Hematopoietic multipotent progenitor cell treated with erythropoietin and hydrocortisone succinate and interleukin-3 and kit ligand, for 15 days (in vitro differentiated cells): ENCODE measurements at regions not wholly inside any gene's neighbourhood (a gene's known extent, or its start where the extent isn't known, plus 50 kb on each side); places are given as distances from the start of the nearest gene placed in this dataset.
"Not testable (repeated sequence)": the region's sequence is repeated elsewhere in the genome, so short reads cannot be mapped to it uniquely, and the experiment has no call there.

Source experiments
- DNase-seq: peaks from one replicate; pipeline ENCODE4 v3.0.0-alpha.2; 2015; ENCODE audit warnings: low spot score

GRCh38 chr21:20265707-20266440 is 732.3 kb upstream of the NCAM2 start:
- DNase-seq = no peak

- DNase-seq = no peak
Observed at GRCh38 chr21:20266441-20266710, 731.8 kb upstream of the NCAM2 start.

DNA sequence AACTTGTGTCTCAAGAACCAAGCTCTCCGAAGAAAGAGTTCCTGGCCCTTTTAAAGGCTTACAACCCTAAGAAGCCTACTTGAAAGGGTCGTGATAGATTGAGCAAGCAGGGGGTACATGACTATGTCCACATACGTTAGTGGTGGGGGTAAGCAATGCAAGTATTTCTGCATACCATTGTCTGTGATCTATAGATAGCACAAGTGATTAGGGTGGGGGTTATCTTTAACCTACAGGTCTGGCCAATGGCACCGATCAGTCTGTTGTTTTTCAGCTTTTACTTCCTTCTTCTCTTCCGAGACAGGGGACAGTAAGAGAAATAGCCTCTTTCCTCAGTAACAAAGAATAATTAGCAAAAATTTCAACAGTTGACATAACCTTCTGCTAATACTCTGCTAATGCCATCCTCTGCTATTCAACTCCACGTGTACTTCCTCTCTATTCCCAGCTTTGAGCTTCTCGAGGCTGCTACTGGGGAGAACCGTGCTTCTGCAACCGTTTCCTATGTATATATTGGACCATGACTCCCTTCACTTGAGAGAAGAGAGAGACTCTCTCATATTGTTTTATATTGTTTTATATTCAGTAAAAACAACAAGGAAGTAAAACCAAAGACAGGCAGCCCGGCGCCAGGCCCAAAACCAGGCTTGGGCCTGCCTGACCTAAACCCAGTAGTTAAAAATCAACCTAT is 727.7 kb upstream of the NCAM2 start:
- DNase-seq = no peak

- DNase-seq = no peak
Observed at GRCh38 chr21:20272791-20273362, 725.3 kb upstream of the NCAM2 start.

DNA sequence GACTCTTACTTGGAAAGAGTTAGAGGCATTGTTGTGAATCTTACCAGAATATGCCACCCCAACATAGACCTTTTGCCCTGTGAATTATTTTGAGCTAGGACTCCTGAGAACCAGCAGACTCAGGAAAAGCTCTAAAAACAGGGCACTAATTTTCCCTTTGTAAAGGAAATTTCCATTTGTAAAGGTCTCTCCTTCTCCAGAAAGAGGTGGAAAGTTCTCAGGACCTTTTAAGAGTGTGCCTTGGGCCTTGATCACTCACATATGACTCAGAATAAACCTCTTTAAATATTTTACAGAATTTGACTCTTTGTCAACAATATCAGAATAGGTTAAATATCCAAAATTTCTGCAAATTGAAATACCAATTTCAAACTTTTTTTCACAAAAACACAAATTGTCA is 721.8 kb upstream of the NCAM2 start:
- no peak for DNase-seq

DNA sequence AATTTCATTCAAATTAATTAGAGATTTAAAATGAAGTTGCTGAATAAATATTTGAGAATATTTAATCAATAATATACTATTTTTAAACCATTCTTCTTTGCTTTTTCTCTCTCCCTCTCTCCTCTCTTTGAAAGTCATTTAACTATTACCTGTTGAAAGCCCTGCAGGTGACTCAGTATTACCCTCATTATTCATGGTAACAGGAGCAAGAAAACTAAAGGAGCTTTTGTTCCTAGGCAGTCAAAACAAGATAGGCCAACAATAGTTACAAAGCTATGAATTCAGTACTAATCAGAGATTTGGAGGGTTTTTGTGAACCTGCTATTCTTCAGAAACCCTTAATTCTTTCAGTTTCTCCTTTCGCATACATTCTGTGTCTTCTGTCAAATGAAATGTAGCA is 721.3 kb upstream of the NCAM2 start:
- DNase-seq = no peak

- DNase-seq = no peak
Observed at GRCh38 chr21:20283836-20284235, 714.4 kb upstream of the NCAM2 start.

DNA sequence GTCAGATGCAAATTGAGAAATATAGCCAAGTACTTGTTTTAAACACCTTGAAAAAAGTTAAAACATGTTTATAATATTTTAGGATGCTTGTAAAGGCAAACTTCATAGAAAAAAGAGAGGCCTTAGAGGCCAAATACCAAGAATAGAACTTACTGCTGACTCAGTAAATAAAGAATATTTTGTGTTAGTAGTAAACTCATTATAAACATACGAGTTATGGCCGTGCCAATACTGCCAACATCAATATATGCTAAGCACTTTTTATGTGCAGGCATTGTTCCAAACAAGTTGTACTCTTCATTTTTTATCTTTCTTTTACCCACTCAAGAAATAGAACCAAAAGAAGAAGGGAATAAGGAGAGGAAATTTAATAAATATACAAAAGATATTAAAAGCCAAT is 705.9 kb upstream of the NCAM2 start:
- no peak for DNase-seq

DNA sequence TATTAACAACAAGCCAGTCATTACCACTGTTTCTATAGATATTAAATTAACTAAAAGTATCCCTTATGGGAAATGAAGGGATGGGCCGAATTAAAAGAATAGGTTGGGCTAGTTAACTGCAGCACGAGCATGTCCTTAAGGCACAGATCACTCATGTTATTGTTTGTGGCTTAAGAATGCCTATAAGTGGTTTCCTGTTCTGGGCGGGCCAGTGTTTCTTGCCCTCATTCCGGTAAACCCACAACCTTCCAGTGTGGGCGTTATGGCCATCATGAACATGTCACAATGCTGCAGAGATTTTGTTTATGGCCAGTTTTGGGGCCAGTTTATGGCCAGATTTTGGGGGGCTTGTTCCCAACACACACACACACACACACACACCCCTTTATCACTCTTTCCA is 705.4 kb upstream of the NCAM2 start:
- DNase-seq = not testable (repeated sequence)

- DNase-seq = no peak
Observed at GRCh38 chr21:20301395-20301794, 696.8 kb upstream of the NCAM2 start.

- DNase-seq = no peak
Observed at GRCh38 chr21:20302084-20302483, 696.1 kb upstream of the NCAM2 start.

DNA sequence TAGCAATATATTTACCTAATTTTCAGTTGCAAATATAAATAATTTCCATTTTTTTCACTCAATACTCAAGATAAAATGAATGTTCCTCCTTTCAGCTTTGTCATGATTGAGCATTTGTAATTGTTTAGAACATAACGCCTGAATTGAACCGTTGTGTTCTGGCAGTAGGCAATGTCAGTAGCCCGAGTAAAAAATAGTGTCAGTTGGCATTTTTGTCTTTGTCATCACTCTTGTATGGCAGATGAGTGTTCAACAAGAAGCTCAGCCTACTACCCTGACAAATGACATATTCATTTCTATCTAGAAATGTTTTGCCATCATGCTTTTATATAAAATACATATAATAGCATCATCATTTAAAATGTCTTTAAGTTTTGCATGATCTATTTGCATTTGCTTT is 691.4 kb upstream of the NCAM2 start:
- no peak for DNase-seq

DNA sequence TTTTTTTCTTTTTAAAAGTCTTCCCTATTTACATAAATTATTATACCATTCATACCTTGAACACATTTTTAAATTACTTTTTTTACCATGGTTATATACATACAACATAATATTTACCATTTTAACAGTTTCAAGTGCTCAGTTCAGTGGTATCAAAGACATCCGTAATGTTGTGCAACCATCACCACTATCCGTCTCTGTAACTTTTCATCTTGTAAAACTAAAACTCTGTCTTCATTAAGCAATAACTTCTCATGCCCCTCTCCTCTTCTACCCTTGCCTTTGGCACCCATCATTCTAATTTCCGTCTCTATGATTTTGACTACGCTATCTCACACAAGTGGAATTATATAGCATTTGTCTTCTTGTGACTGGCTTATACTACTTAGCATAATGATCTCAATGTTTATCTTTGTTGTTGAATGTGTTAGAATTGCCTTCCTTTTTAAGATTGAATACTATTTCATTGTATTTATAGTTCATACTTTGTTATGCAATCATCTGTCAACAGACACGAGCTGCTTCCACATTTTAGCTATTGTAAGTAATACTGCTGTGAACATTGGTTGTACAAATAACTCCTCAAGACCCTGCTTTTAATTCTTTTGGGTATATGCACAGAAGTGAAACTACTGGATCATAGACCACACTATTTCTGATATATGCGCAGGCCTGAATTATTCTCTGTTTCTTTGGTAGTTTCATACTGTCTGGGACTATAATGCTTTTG is 689.5 kb upstream of the NCAM2 start:
- DNase-seq = no peak

- no peak for DNase-seq
Observed at GRCh38 chr21:20311234-20311787, 686.9 kb upstream of the NCAM2 start.

GRCh38 chr21:20313013-20313412 is 685.2 kb upstream of the NCAM2 start:
- DNase-seq = no peak

DNA sequence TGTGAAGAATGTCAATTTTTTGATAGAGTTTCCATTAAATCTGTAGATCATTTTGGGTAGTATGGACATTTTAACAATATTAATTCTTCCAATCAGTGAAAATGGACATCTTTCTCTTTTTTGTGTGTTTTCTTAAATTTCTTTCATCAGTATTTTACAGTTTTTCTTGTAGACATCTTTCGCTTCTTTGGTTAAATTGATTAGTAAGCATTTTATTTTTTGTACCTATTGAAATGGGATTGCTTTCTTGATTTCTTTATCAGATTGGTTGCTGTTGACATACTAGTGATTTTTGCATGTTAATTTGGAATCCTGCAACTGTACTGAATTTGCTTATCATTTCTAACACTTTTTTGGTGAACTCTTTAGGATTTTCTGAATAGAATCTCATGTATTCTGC is 683.2 kb upstream of the NCAM2 start:
- DNase-seq = no peak

- no peak for DNase-seq
Observed at GRCh38 chr21:20329636-20330035, 668.6 kb upstream of the NCAM2 start.

DNA sequence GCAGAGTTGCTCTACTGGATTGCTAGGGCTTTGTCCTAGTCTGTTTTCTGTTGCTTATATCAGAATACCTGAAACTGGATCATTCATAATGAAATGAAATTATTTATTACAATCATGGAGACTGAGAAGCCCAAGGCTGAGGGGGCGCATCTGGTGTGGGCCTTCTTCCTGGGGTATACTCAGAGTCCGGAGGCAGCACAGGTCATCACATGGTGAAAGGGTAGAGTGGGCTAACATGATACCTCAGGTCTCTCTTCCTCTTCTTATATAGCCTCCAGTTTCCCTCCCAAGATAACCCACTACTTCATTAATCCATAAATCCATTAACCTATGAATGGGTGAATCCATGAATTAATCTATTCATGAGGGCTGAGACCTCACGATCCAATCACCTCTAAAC is 667.6 kb upstream of the NCAM2 start:
- DNase-seq = no peak

DNA sequence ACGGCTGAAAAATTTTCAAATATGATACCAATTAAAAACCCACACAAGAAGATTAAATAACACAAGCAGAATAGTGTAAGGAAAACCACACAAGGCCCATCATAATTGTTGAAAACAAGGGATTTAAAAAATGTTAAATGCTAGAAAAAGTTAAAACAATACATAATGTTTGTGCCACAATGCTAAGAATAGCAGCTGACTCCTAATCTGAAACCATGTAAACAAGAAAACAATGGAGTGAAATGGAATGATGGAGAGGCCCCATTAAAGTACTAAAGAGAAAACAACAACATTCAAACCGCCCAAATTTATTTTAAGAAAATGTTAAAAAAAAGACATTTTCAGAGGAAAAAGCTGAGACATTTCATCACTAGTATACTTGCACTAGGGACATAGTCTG is 663.6 kb upstream of the NCAM2 start:
- DNase-seq = no peak

DNA sequence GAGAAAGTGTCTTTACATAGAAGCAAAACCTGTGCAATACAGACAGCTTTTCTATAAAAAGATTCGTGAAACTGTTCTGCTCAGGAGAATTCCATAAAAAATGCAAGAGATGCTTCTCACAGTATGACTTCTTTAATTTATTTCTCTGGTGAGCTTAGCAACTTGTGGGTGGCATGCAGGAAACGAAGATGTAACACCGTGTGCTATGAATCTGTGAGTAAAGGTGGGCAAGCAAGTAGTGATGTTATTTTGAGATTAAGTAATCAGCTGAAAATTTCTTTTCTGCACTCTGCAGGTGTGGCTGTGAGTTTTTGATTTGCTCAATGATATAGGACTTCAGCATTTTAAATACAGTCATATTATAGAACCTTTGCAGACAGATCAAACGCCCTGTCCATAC is 656.8 kb upstream of the NCAM2 start:
- DNase-seq = no peak

DNA sequence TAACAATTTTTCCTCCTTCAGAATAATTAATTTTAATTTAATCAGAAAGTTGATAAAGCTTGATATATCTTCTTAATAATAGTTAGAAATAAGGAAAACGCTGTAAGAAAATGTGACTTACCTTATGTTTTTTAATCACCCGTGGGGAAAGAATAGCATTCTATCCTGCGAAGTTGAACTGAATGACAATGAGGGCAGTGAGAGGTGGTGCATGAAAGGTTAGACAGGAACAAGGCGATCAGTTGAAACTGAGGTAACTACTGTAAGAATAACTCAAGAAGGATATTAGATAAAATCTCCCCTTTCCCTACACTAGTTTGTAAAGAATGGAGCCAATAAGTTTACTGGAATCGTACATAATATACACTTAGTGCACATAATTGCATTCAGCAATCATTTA is 655.0 kb upstream of the NCAM2 start:
- no peak for DNase-seq

DNA sequence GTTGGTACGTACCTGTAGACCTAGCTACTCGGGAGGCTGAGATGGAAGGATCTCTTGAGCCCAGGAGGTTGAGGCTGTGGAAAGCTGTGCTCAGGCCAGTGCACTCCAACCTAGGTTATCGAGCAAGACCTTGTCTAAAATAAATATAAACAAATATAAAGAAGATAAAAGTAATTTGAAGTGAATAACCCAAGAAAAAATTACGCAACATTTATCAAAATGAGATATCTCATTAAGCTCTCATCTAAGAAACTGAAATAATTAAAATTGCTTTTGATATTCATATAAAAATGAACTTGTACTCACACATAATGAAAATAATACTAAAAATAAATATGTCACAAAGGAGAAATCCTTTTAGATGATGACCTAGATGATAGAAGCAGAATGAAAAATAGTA is 647.1 kb upstream of the NCAM2 start:
- no peak for DNase-seq

- DNase-seq = no peak
Observed at GRCh38 chr21:20353351-20353750, 644.9 kb upstream of the NCAM2 start.
